ENCODE measurements at regions not wholly inside any gene's neighbourhood (a gene's known extent, or its start where the extent isn't known, plus 50 kb on each side); places are given as distances from the start of the nearest gene placed in this dataset.

GRCh38 chr10:24120646-24121045, 88.3 kb upstream of the KIAA1217 start:
- Histone ChIP-seq H3K4me3 (ENCODE audit: low read depth, low read length) (no peak overlapping the region), H3K9ac (ENCODE audit: low read depth, low read length) (no peak overlapping the region), H3K27me3 (ENCODE audit: control insufficient read depth, insufficient read depth, low read length) (no peaks in the 10 kb centered on the region), H3K36me3 (ENCODE audit: control insufficient read depth, insufficient read depth, low read length) (no peaks in the 10 kb centered on the region), H3K4me1 (ENCODE audit: control insufficient read depth, insufficient read depth, low read length) (peaks cover 9% of the 10 kb centered on the region), H3K9me3 (ENCODE audit: control insufficient read depth, insufficient read depth, low read length) (no peaks in the 10 kb centered on the region)

GRCh38 chr10:24127516-24127915, 81.4 kb upstream of the KIAA1217 start:
- Histone ChIP-seq H3K4me3 (ENCODE audit: low read depth, low read length) (no peak overlapping the region), H3K9ac (ENCODE audit: low read depth, low read length) (no peak overlapping the region), H3K4me1 (ENCODE audit: control insufficient read depth, insufficient read depth, low read length) (no peaks in the 10 kb centered on the region), H3K27me3 (ENCODE audit: control insufficient read depth, insufficient read depth, low read length) (no peaks in the 10 kb centered on the region), H3K9me3 (ENCODE audit: control insufficient read depth, insufficient read depth, low read length) (no peaks in the 10 kb centered on the region), H3K36me3 (ENCODE audit: control insufficient read depth, insufficient read depth, low read length) (no peaks in the 10 kb centered on the region)

DNA sequence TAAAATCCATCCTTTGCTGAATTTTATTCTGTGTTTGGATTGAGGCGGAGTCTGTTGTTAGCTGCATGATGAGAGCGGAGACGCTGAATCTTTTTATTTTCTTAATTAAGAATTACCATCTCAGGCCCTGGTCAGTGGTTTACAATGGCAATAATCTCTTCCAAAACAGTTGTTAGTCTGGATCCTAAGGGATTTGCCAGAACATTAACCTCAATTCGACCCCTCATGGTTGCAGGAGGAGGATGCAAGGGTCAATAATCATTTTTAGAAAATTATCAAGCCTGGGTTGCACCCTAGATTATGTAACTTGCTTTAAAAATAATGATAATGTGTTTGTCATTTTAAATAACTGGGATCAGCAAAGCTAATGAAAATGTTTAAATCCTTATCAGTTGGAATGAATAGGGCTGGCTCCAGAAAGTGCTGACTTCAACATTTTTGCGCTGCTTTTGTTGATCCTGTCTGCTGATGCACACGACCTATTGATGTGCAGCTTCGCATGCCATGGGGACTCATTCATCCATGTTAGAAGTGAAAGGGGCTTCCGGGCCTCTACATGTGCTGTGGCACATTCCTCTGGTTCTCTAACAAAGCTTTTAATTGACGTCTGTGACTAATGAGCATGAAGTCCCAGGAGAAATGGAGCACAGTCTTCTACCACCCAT, 80.7 kb upstream of the KIAA1217 start:
- Histone ChIP-seq H3K4me3 (ENCODE audit: low read depth, low read length) (no peak overlapping the region), H3K4me1 (ENCODE audit: control insufficient read depth, insufficient read depth, low read length) (no peaks in the 10 kb centered on the region)

DNA sequence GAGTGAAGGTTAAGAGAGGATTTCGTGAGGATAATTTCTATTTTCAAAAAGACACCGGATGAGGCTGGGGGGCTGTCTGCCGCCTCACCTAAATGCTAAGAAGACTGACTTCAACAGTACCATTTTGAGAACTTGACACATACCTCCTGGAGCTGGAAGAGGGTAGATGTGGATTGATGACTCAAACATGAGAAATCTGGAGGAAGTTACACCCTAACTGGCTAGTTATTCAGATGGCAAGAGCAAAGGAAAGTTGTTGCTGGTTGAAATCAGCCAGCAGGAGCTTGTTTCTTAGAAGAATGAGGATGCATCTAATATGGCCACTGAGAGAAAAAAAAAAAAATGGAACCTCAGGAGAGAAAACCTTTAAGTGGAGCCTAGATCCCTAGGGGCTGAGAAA, 76.2 kb upstream of the KIAA1217 start:
- H3K27me3 ChIP-seq (ENCODE audit: control insufficient read depth, insufficient read depth, low read length), result no peaks in the 10 kb centered on the region
- no peak overlapping the region for H3K4me3 ChIP-seq (ENCODE audit: low read depth, low read length)
- no peak overlapping the region for H3K9ac ChIP-seq (ENCODE audit: low read depth, low read length)
- no peaks in the 10 kb centered on the region for H3K9me3 ChIP-seq (ENCODE audit: control insufficient read depth, insufficient read depth, low read length)
- no peaks in the 10 kb centered on the region for H3K4me1 ChIP-seq (ENCODE audit: control insufficient read depth, insufficient read depth, low read length)
- H3K36me3 ChIP-seq (ENCODE audit: control insufficient read depth, insufficient read depth, low read length), result no peaks in the 10 kb centered on the region

More for the DNA sequence above, 80.7 kb upstream of the KIAA1217 start:
- H3K36me3 ChIP-seq (ENCODE audit: control insufficient read depth, insufficient read depth, low read length), result no peaks in the 10 kb centered on the region
- no peaks in the 10 kb centered on the region for H3K27me3 ChIP-seq (ENCODE audit: control insufficient read depth, insufficient read depth, low read length)
- no peaks in the 10 kb centered on the region for H3K9me3 ChIP-seq (ENCODE audit: control insufficient read depth, insufficient read depth, low read length)
- no peak overlapping the region for H3K9ac ChIP-seq (ENCODE audit: low read depth, low read length)

- Histone ChIP-seq H3K4me1 (ENCODE audit: control insufficient read depth, insufficient read depth, low read length) (no peaks in the 10 kb centered on the region), H3K9me3 (ENCODE audit: control insufficient read depth, insufficient read depth, low read length) (no peaks in the 10 kb centered on the region), H3K9ac (ENCODE audit: low read depth, low read length) (no peak overlapping the region), H3K27me3 (ENCODE audit: control insufficient read depth, insufficient read depth, low read length) (no peaks in the 10 kb centered on the region), H3K4me3 (ENCODE audit: low read depth, low read length) (no peak overlapping the region), H3K36me3 (ENCODE audit: control insufficient read depth, insufficient read depth, low read length) (no peaks in the 10 kb centered on the region)
These were observed 75.1 kb upstream of the KIAA1217 start for GRCh38 chr10:24133835-24134234.

- Histone ChIP-seq H3K27me3 (ENCODE audit: control insufficient read depth, insufficient read depth, low read length) (no peaks in the 10 kb centered on the region), H3K9me3 (ENCODE audit: control insufficient read depth, insufficient read depth, low read length) (no peaks in the 10 kb centered on the region), H3K9ac (ENCODE audit: low read depth, low read length) (no peak overlapping the region), H3K4me1 (ENCODE audit: control insufficient read depth, insufficient read depth, low read length) (no peaks in the 10 kb centered on the region), H3K36me3 (ENCODE audit: control insufficient read depth, insufficient read depth, low read length) (no peaks in the 10 kb centered on the region), H3K4me3 (ENCODE audit: low read depth, low read length) (no peak overlapping the region)
These were observed 72.9 kb upstream of the KIAA1217 start for GRCh38 chr10:24136070-24136469.

DNA sequence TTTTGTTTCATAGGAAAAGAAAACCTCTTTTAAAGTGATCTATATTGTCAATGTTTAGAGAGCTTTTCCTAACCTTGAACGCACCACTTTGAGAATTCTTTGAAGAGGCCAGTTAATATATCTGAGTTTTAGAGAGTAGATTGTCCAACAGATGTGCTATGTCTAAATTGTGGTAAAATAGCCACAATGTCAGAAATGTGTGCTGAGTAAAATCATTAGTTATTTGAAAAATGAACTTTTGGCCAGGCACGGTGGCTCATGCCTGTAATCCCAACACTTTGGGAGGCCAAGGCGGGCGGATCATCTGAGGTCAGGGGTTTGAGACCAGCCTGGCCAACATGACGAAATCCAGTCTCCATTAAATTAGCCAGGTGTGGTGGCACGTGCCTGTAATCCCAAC, 61.6 kb upstream of the KIAA1217 start:
- H3K4me3 ChIP-seq (ENCODE audit: low read depth, low read length), result no peak overlapping the region
- no peaks in the 10 kb centered on the region for H3K27me3 ChIP-seq (ENCODE audit: control insufficient read depth, insufficient read depth, low read length)
- no peaks in the 10 kb centered on the region for H3K4me1 ChIP-seq (ENCODE audit: control insufficient read depth, insufficient read depth, low read length)
- H3K9ac ChIP-seq (ENCODE audit: low read depth, low read length), result no peak overlapping the region
- H3K36me3 ChIP-seq (ENCODE audit: control insufficient read depth, insufficient read depth, low read length), result no peaks in the 10 kb centered on the region
- H3K9me3 ChIP-seq (ENCODE audit: control insufficient read depth, insufficient read depth, low read length), result no peaks in the 10 kb centered on the region

GRCh38 chr10:24149640-24150039, 59.3 kb upstream of the KIAA1217 start:
- Histone ChIP-seq H3K36me3 (ENCODE audit: control insufficient read depth, insufficient read depth, low read length) (no peaks in the 10 kb centered on the region), H3K4me1 (ENCODE audit: control insufficient read depth, insufficient read depth, low read length) (no peaks in the 10 kb centered on the region), H3K9me3 (ENCODE audit: control insufficient read depth, insufficient read depth, low read length) (no peaks in the 10 kb centered on the region), H3K27me3 (ENCODE audit: control insufficient read depth, insufficient read depth, low read length) (no peaks in the 10 kb centered on the region), H3K4me3 (ENCODE audit: low read depth, low read length) (no peak overlapping the region), H3K9ac (ENCODE audit: low read depth, low read length) (no peak overlapping the region)

- Histone ChIP-seq H3K36me3 (ENCODE audit: control insufficient read depth, insufficient read depth, low read length) (no peaks in the 10 kb centered on the region), H3K9me3 (ENCODE audit: control insufficient read depth, insufficient read depth, low read length) (no peaks in the 10 kb centered on the region), H3K4me3 (ENCODE audit: low read depth, low read length) (no peak overlapping the region), H3K27me3 (ENCODE audit: control insufficient read depth, insufficient read depth, low read length) (no peaks in the 10 kb centered on the region), H3K4me1 (ENCODE audit: control insufficient read depth, insufficient read depth, low read length) (no peaks in the 10 kb centered on the region), H3K9ac (ENCODE audit: low read depth, low read length) (no peak overlapping the region)
These were observed 58.1 kb upstream of the KIAA1217 start for GRCh38 chr10:24150853-24151252.

- Histone ChIP-seq H3K4me1 (ENCODE audit: control insufficient read depth, insufficient read depth, low read length) (no peaks in the 10 kb centered on the region), H3K9ac (ENCODE audit: low read depth, low read length) (no peak overlapping the region), H3K9me3 (ENCODE audit: control insufficient read depth, insufficient read depth, low read length) (no peaks in the 10 kb centered on the region), H3K36me3 (ENCODE audit: control insufficient read depth, insufficient read depth, low read length) (no peaks in the 10 kb centered on the region), H3K27me3 (ENCODE audit: control insufficient read depth, insufficient read depth, low read length) (no peaks in the 10 kb centered on the region), H3K4me3 (ENCODE audit: low read depth, low read length) (no peak overlapping the region)
These were observed 56.7 kb upstream of the KIAA1217 start for GRCh38 chr10:24152270-24152669.

GRCh38 chr10:24153031-24153430, 55.9 kb upstream of the KIAA1217 start:
- no peak overlapping the region for H3K4me3 ChIP-seq (ENCODE audit: low read depth, low read length)
- H3K9ac ChIP-seq (ENCODE audit: low read depth, low read length), result no peak overlapping the region
- no peaks in the 10 kb centered on the region for H3K9me3 ChIP-seq (ENCODE audit: control insufficient read depth, insufficient read depth, low read length)
- H3K27me3 ChIP-seq (ENCODE audit: control insufficient read depth, insufficient read depth, low read length), result no peaks in the 10 kb centered on the region
- no peaks in the 10 kb centered on the region for H3K36me3 ChIP-seq (ENCODE audit: control insufficient read depth, insufficient read depth, low read length)
- no peaks in the 10 kb centered on the region for H3K4me1 ChIP-seq (ENCODE audit: control insufficient read depth, insufficient read depth, low read length)

DNA sequence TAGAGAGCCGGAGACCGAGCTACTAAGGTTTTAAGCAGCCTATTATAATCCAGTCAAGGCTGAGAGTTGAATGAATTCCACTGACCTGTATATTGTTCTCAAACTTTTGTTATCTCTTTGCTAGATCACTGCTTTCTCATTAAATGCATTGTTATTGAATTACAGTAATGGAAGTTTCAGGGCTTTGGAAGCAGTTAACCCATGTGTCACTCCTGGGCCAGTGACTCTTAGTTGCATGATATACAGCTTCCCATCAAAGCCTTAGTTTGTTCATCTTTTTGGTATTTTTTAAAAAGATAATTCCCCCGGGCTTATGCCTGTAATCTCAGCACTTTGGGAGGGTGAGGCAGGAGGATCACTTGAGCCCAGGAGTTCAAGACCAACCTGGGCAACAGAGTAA, 55.4 kb upstream of the KIAA1217 start:
- Histone ChIP-seq H3K9me3 (ENCODE audit: control insufficient read depth, insufficient read depth, low read length) (no peaks in the 10 kb centered on the region), H3K4me1 (ENCODE audit: control insufficient read depth, insufficient read depth, low read length) (no peaks in the 10 kb centered on the region), H3K27me3 (ENCODE audit: control insufficient read depth, insufficient read depth, low read length) (no peaks in the 10 kb centered on the region), H3K9ac (ENCODE audit: low read depth, low read length) (no peak overlapping the region), H3K36me3 (ENCODE audit: control insufficient read depth, insufficient read depth, low read length) (no peaks in the 10 kb centered on the region), H3K4me3 (ENCODE audit: low read depth, low read length) (no peak overlapping the region)
